ENCODE measurements at regions not wholly inside any gene's neighbourhood (a gene's known extent, or its start where the extent isn't known, plus 50 kb on each side); places are given as distances from the start of the nearest gene placed in this dataset.
A peak's percentile ranks its signal among the peaks of the same experiment; 100 is the strongest.

- Mint-ChIP-seq H3K36me3 (no peaks in the 10 kb centered on the region), H3K4me3 (no peak overlapping the region), H3K27ac (no peak overlapping the region), H3K4me1 (no peaks in the 10 kb centered on the region), H3K9me3 (no peaks in the 10 kb centered on the region), H3K27me3 (ENCODE audit: insufficient read depth, low read depth) (peaks cover 10% of the 10 kb centered on the region)
- H3K4me2 ChIP-seq = no peak overlapping the region
- no peak overlapping the region for H3K9ac ChIP-seq
- no peak for DNase-seq (ENCODE audit: low spot score)
- H3F3A ChIP-seq (ENCODE audit: low read depth) = no peaks in the 10 kb centered on the region
- no peak overlapping the region for H2AFZ ChIP-seq (replicated peaks)
- no peaks in the 10 kb centered on the region for H3K79me2 ChIP-seq (ENCODE audit: low read depth)
- no peak overlapping the region for H3K4me3 ChIP-seq
- H3K27ac ChIP-seq = no peak overlapping the region
- H3K27me3 ChIP-seq = no peaks in the 10 kb centered on the region
- H3K36me3 ChIP-seq = no peaks in the 10 kb centered on the region
- TF ChIP-seq EZH2phosphoT487 (IDR thresholded peaks at IDR 0.05) = no peak
- TF ChIP-seq CTCF (IDR thresholded peaks at IDR 0.05) = no peak
- no peaks in the 10 kb centered on the region for H3K9me3 ChIP-seq (ENCODE audit: low read depth)
- no peaks in the 10 kb centered on the region for H4K20me1 ChIP-seq (ENCODE audit: low read depth)
- no peaks in the 10 kb centered on the region for H3K4me1 ChIP-seq
These were observed 90.1 kb upstream of the FAM136A start for GRCh38 chr2:70391988-70392387.

GRCh38 chr2:70391259-70391658 is 89.4 kb upstream of the FAM136A start:
- Histone ChIP-seq H3K9ac (no peak overlapping the region), H2AFZ (replicated peaks) (no peak overlapping the region), H3K4me1 (no peaks in the 10 kb centered on the region), H3K9me3 (ENCODE audit: low read depth) (no peaks in the 10 kb centered on the region), H3K79me2 (ENCODE audit: low read depth) (no peaks in the 10 kb centered on the region), H3K27me3 (no peaks in the 10 kb centered on the region), H3K27ac (no peak overlapping the region), H3K4me2 (no peak overlapping the region), H3K36me3 (no peaks in the 10 kb centered on the region), H3F3A (ENCODE audit: low read depth) (no peaks in the 10 kb centered on the region), H3K4me3 (no peak overlapping the region), H4K20me1 (ENCODE audit: low read depth) (no peaks in the 10 kb centered on the region)
- TF ChIP-seq CTCF (IDR thresholded peaks at IDR 0.05) (no peak), EZH2phosphoT487 (IDR thresholded peaks at IDR 0.05) (no peak), EZH2 (IDR thresholded peaks at IDR 0.05) (no peak)
- H3K27me3 Mint-ChIP-seq (ENCODE audit: insufficient read depth, low read depth) = peaks cover 12% of the 10 kb centered on the region
- H3K4me1 Mint-ChIP-seq = no peaks in the 10 kb centered on the region
- no peak overlapping the region for H3K4me3 Mint-ChIP-seq
- H3K36me3 Mint-ChIP-seq = no peaks in the 10 kb centered on the region
- DNase-seq (ENCODE audit: low spot score) = no peak
- H3K27ac Mint-ChIP-seq = peak overlapping the region; percentile 30
- peaks cover 2% of the 10 kb centered on the region for H3K9me3 Mint-ChIP-seq

- Histone ChIP-seq H3K4me3 (no peak overlapping the region), H3K79me2 (ENCODE audit: low read depth) (no peaks in the 10 kb centered on the region), H3K27me3 (no peaks in the 10 kb centered on the region), H2AFZ (replicated peaks) (no peak overlapping the region), H3F3A (ENCODE audit: low read depth) (no peaks in the 10 kb centered on the region), H3K9me3 (ENCODE audit: low read depth) (no peaks in the 10 kb centered on the region), H3K4me2 (no peak overlapping the region), H3K27ac (no peak overlapping the region), H3K36me3 (no peaks in the 10 kb centered on the region), H3K9ac (no peak overlapping the region), H4K20me1 (ENCODE audit: low read depth) (no peaks in the 10 kb centered on the region), H3K4me1 (no peaks in the 10 kb centered on the region)
- Mint-ChIP-seq H3K27ac (no peak overlapping the region), H3K9me3 (peaks cover 2% of the 10 kb centered on the region), H3K36me3 (no peaks in the 10 kb centered on the region), H3K4me3 (no peak overlapping the region), H3K27me3 (ENCODE audit: insufficient read depth, low read depth) (peaks cover 8% of the 10 kb centered on the region), H3K4me1 (no peaks in the 10 kb centered on the region)
- no peak for TF ChIP-seq EZH2 (IDR thresholded peaks at IDR 0.05)
- TF ChIP-seq EZH2phosphoT487 (IDR thresholded peaks at IDR 0.05) = no peak
- no peak for TF ChIP-seq CTCF (IDR thresholded peaks at IDR 0.05)
- DNase-seq (ENCODE audit: low spot score) = no peak
These were observed 86.9 kb upstream of the FAM136A start for GRCh38 chr2:70388813-70389212.

- H3K27me3 ChIP-seq = no peaks in the 10 kb centered on the region
- H3K79me2 ChIP-seq (ENCODE audit: low read depth) = no peaks in the 10 kb centered on the region
- H3K27me3 Mint-ChIP-seq (ENCODE audit: insufficient read depth, low read depth) = peaks cover 8% of the 10 kb centered on the region
- H3K4me2 ChIP-seq = no peak overlapping the region
- H3K4me3 Mint-ChIP-seq = no peak overlapping the region
- no peak for TF ChIP-seq EZH2 (IDR thresholded peaks at IDR 0.05)
- H3K4me3 ChIP-seq = no peak overlapping the region
- no peaks in the 10 kb centered on the region for H3K36me3 ChIP-seq
- no peak overlapping the region for H3K9ac ChIP-seq
- no peaks in the 10 kb centered on the region for H3K4me1 ChIP-seq
- no peak overlapping the region for H2AFZ ChIP-seq (replicated peaks)
- no peaks in the 10 kb centered on the region for H3K36me3 Mint-ChIP-seq
- H3K4me1 Mint-ChIP-seq = no peaks in the 10 kb centered on the region
- H3K9me3 Mint-ChIP-seq = peaks cover 2% of the 10 kb centered on the region
- no peak overlapping the region for H3K27ac ChIP-seq
- H4K20me1 ChIP-seq (ENCODE audit: low read depth) = no peaks in the 10 kb centered on the region
- no peak overlapping the region for H3K27ac Mint-ChIP-seq
- no peak for DNase-seq (ENCODE audit: low spot score)
- no peaks in the 10 kb centered on the region for H3K9me3 ChIP-seq (ENCODE audit: low read depth)
- no peaks in the 10 kb centered on the region for H3F3A ChIP-seq (ENCODE audit: low read depth)
These were observed 86.3 kb upstream of the FAM136A start for GRCh38 chr2:70388128-70388527.
